ENCODE measurements at regions not wholly inside any gene's neighbourhood (a gene's known extent, or its start where the extent isn't known, plus 50 kb on each side); places are given as distances from the start of the nearest gene placed in this dataset.
A peak's percentile ranks its signal among the peaks of the same experiment; 100 is the strongest.
"Not testable (repeated sequence)": the region's sequence is repeated elsewhere in the genome, so short reads cannot be mapped to it uniquely, and the experiment has no call there.

DNA sequence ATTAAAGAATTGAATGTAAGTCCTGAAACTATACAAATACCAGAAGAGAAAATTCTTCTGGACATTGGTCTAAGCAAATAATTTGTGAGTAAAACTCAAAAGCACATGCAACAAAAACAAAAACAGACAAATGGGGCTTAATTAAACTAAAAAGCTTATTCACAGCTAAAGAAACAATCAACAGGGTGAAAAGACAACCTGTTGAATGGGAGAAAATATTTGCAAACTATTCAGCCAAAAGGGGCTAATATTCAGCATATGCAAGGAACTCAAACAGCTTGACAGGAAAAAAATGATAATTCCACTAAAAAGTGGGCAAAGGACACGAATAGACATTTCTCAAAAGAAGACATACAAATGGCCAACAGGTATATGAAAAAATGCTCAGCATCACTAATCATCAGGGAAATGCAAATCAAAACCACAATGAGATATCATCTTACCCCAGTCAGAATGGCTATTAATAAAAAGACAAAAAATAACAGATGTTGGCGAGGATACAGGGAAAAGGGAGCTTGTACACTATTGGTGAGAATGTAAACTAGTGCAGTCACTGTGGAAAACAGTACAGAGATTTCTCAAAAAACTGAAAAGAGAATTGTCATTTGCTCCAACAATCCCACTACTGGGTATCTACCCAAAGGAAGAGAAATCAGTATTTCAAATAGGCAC, 177.5 kb upstream of the RTL1 start:
- no peak for DNase-seq (ENCODE audit: low spot score)

DNA sequence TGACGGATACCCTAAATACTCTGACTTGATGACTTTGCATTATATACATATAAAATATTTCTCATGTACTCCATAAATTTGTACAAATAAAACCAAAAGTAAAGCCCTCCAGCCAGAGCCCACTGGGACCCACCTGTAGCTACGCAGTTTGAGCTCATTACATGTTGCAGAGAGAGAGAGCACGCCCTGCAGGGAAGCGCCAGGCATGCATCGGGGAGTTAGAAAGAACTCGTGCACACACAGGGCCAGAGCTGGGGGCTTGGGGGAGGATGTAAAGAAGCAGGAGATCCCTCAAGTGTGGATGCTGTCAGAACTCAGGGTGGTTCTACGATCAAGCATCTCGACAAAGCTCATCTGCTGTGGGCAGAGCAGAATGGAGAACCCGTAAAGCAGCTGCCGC, 178.5 kb upstream of the RTL1 start:
- DNase-seq (ENCODE audit: low spot score): no peak

GRCh38 chr14:101082436-101083384, 179.2 kb upstream of the RTL1 start:
- DNase-seq (ENCODE audit: low spot score): no peak

DNA sequence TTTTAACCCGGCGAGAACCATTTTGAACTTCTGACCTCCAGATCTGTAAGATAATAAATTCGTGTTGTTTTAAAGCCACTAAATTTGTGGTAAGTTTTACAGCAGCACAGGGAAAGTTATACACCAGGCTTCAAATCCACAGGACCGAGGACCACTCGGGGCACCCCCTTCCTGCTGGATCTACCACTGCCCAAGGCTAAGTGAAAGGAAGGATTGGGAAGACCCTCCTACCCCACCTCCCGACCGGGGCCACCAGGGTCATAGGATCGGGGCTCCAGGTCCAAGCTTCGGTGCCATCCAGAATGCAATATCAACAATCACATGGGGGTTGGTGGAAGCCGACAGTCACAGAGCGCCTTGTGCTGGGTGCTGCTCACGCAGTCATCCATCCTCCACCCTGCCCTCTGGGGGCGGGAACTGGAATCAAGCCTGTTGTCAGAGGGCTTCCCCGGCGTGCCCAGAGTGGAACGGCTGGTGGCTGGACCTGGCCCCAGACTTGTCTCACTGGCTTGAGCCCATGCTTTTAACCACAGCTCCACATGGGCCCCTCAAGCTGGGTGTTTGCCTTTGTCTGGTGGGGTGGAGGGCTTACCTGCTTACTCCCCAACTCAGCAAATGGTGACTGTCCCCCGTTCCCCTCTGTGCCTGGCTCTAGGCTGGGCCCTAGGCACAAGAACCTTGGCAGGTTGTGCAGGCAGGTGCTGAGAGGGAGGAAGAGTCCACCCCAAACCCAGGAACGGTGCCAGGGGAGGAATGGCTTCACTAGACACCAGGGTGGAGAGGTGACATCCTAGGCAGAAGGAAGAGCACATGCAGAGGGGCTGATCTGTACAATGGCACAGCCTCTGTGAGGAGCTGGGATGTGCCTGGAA, 180.3 kb upstream of the RTL1 start:
- no peak for DNase-seq (ENCODE audit: low spot score)

- no peak for DNase-seq (ENCODE audit: low spot score)
Measured at GRCh38 chr14:101084436-101084826, 180.9 kb upstream of the RTL1 start.

GRCh38 chr14:101086926-101087325, 183.4 kb upstream of the RTL1 start:
- DNase-seq (ENCODE audit: low spot score): no peak

DNA sequence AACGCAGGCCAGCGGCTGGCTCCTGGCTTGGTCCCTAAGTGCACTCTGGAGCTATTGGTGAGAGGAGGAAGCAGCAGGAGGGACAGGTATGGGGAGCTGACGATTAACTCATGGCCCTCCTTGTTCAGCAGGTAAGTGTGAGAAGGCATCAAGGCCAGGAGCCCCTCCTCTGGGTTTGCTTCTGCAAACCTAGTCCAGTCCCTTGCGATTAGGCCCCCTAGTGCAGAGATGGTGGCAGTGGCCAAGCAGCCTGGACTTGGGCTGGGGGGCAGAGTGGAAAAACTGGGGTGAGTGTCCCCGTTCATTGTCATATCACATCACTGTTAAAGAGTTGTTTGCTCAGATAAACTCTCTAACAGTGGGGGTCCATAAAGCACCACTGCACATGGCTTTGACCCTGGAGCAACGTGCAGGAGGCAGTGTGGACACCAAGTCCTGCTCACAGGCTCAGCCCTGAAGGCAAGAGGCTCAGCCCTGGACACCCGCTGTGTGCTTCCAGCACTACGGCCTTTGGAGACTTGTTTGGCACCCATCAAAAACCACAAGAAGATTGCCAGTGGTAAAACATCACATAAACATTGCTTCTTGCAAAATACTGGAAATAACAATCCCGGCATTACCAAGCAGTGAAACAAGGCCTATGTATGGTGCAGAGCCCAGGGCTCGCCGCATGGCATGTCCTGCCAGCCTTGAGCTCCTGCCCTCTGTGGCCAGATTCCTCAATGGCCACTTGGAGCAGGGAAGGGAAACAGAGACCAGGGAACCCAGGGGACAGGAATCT, 184.3 kb upstream of the RTL1 start:
- DNase-seq (ENCODE audit: low spot score): peak; percentile 3

- DNase-seq (ENCODE audit: low spot score): peak; percentile 3
Measured at GRCh38 chr14:101088395-101088667, 184.8 kb upstream of the RTL1 start.

- DNase-seq (ENCODE audit: low spot score): no peak
Measured at GRCh38 chr14:101088714-101089113, 185.2 kb upstream of the RTL1 start.

DNA sequence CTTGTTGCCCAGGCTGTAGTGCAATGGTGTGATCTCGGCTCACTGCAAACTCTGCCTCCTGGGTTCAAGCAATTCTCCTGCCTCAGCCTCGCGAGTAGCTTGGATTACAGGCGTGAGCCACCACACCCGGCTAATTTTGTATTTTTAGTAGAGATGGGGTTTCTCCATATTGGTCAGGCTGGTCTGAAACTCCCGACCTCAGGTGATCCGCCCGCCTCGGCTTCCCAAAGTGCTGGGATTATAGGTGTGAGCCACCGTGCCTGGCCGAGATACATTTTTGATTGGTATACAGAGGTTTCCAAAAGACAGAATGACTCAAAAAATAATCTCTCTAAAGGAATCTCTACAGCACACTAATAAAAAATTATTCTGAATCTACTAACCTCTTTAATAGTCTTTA, 187.0 kb upstream of the RTL1 start:
- DNase-seq (ENCODE audit: low spot score): not testable (repeated sequence)

- DNase-seq (ENCODE audit: low spot score): no peak
Measured at GRCh38 chr14:101090976-101091375, 187.5 kb upstream of the RTL1 start.

DNA sequence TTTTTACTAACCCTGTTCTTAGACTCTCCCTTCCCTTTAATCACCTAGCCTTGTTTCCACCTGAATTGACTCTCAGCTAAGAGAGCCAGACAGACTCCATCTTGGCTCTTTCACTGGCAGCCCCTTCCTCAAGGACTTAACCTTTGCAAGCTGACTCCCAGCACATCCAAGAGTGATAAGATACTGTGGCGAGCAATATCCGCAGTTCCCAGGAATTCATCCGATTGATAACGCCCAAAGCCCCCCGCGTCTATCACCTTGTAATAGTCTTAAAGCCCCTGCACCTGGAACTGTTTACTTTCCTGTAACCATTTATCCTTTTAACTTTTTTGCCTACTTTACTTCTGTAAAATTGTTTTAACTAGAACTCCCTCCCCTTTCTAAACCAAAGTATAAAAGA, 191.4 kb upstream of the RTL1 start:
- DNase-seq (ENCODE audit: low spot score): not testable (repeated sequence)

GRCh38 chr14:101096551-101096950, 193.0 kb upstream of the RTL1 start:
- DNase-seq (ENCODE audit: low spot score): no peak

GRCh38 chr14:101097109-101097793, 193.7 kb upstream of the RTL1 start:
- DNase-seq (ENCODE audit: low spot score): no peak

DNA sequence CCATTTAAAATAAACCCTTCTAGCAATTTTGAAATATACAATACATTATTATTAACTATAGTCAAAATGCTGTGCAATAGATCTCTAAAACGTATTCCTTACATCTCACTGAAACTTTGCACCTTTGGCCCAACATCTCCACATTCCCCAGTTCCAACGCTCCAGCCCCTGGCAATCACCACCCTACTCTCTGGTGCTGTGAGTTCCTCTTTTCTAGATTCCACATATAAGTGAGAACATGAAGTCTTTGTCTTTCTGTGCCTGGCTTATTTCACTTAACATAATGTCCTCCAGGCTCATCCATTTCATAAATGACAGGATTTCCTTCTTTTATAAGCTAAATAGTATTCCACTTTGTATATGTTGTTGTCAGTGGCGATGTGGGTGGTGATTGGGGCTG, 194.7 kb upstream of the RTL1 start:
- DNase-seq (ENCODE audit: low spot score): no peak

- no peak for DNase-seq (ENCODE audit: low spot score)
Measured at GRCh38 chr14:101098641-101099040, 195.1 kb upstream of the RTL1 start.

DNA sequence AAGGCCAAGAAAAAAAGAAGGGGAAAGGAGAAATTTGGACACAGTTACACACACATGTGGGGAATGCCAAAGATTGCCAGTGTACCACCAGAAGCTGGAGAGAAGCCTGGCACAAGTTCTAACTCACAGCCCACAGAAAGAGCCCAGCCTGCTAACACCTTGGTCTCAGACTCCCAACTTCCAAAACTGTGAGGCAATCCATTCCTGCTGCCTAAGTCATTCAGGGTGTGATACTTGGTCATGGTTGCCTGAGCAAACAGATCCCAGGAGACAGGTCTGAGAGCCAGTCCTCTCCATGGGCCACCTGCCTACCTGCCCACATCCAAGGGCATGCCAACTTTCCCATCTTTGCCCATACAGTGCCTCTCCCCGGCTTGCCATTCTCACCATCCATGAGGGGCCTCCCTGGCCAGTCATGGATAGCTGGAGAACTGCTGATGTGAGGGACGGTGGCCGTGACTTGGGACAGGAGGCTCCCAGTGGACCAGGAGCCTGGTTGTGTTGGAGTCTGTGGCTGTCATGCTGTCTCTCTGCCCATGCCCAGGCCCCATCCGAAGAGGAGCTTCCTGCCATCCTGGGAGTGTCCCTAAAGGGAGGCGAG, 198.0 kb upstream of the RTL1 start:
- peak; percentile 5 for DNase-seq (ENCODE audit: low spot score)

DNA sequence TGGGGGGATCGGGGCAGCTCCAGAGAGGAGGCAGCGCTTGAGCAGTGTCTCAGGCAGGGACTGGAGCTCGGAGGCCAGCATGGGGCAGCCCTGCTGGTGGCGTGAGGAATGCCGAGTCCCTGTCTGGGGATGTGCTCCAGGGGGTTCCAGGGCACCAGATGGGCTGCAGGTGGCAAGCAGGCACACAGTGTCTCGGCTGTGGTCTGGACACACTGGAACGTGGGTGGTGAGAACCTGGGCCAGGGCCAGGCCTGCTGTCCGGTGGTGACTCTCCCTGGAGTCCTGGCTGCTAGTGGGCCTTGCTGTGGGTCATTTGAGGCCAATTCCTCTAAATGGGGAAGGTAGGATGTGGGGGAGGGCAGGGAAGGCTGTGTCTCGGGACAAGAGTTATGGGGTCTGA, 199.4 kb upstream of the RTL1 start:
- DNase-seq (ENCODE audit: low spot score): no peak

GRCh38 chr14:101103321-101103901, 199.9 kb upstream of the RTL1 start:
- no peak for DNase-seq (ENCODE audit: low spot score)

- DNase-seq (ENCODE audit: low spot score): no peak
Measured at GRCh38 chr14:101104485-101104884, 201.0 kb upstream of the RTL1 start.

GRCh38 chr14:101105045-101105444, 201.5 kb upstream of the RTL1 start:
- no peak for DNase-seq (ENCODE audit: low spot score)
